ENCODE measurements at regions not wholly inside any gene's neighbourhood (a gene's known extent, or its start where the extent isn't known, plus 50 kb on each side); places are given as distances from the start of the nearest gene placed in this dataset.

DNA sequence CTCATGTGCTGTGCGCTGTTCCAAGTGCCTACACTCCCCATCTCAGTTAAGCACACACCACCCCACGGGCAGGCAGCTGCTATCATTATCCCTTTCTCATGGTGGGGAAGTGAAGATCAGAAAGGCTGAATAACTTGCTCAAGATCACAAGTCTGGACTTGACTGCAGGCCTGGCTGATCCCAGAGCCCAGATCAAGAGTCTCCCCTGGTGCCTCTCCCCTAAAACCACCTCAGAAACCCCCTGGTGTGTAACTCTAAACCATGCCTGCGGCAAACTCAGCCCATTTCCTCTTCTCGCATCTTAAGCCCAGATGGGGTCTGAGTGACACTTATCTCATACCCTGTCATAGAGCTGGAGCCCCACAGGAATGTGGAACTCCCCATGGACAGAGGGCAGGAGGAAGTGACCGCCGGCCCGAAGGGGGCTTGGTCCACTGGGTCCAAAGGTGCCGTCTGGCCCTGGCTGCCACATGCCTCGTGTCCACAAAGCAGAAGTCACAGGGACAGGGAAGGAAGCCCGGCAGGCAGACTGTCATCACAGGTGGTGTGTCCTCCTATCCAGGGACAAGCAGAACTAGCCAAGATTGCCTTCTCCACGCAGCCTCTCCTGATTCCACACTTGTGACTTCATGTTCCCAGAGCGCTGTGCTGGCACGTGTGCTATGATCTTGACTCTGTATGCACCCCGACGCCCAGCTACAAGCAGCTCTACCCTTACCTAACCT is 92.1 kb downstream of the SYF2 start:
- DNase-seq (ENCODE audit: low spot score), result no peak
- Histone ChIP-seq H3K27ac (no peak overlapping the region), H3K4me3 (no peak overlapping the region)
- TF ChIP-seq, protein P1, sequence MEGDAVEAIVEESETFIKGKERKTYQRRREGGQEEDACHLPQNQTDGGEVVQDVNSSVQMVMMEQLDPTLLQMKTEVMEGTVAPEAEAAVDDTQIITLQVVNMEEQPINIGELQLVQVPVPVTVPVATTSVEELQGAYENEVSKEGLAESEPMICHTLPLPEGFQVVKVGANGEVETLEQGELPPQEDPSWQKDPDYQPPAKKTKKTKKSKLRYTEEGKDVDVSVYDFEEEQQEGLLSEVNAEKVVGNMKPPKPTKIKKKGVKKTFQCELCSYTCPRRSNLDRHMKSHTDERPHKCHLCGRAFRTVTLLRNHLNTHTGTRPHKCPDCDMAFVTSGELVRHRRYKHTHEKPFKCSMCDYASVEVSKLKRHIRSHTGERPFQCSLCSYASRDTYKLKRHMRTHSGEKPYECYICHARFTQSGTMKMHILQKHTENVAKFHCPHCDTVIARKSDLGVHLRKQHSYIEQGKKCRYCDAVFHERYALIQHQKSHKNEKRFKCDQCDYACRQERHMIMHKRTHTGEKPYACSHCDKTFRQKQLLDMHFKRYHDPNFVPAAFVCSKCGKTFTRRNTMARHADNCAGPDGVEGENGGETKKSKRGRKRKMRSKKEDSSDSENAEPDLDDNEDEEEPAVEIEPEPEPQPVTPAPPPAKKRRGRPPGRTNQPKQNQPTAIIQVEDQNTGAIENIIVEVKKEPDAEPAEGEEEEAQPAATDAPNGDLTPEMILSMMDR (IDR thresholded peaks at IDR 0.05), result no peak

DNA sequence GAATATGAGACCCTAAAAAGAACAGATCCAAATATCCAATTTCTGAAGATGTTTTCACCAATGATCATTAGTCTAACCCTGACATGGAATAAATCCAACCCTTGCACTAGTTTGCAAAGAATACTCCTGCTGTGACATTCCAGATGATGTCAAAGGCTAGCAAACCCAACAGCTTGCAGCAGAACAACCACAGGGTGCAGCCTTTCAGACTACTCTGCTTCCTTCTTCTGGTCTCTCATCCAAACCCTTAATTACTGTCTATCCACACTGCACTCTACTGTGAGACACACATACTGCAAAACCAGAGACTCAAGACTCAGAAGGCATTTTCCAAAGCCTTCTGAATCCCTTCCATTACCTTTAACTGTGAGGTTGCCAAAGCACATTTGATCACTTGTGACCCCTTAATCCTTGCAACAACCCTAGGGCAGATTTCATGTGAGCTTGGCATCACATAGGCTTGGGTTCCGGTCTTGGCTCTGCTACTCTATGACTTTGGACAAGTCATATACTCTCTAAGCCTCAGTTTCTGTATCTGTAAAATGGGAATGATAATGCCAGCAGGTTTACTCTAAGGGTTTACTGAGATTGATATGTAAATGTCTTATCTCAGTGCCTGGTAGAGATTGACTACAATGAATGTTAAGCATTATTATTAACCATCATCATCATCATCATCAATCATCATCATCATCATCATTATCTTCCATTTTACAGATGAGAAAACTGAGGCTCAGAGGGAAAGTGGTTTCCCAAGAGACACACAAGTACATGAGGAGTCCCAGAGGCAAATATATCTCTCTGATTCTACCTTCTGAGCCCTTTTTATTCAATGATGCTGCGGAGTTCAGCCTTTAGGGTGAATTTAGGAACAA is 94.5 kb downstream of the SYF2 start:
- TF ChIP-seq, protein P1 (IDR thresholded peaks at IDR 0.05), result no peak
- no peak for DNase-seq (ENCODE audit: low spot score)
- H3K27ac ChIP-seq, result no peak overlapping the region
- H3K4me3 ChIP-seq, result no peak overlapping the region

DNA sequence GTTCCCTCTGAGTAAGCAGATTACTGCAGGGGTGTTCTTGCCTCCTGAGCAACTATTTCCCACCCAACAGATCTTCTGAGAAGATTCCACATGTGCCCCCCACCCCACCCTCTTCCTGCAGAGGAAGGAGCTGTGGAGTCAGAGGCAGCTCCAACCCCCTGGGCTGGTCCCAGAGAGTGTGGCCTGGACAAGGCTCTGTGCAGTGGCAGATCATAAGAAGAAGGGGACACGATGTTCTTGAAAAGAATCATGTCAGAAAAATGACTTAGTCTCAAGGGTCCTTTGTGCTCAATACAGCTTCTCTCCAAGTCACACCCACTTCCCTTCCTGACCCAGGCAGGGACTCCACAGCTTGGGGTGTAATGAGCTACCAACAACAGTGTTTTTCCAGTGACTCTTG is 95.2 kb downstream of the SYF2 start:
- DNase-seq (ENCODE audit: low spot score), result no peak
- TF ChIP-seq, protein P1 (IDR thresholded peaks at IDR 0.05), result no peak
- Histone ChIP-seq H3K4me3 (no peak overlapping the region), H3K27ac (no peak overlapping the region)

- TF ChIP-seq, protein P1 (IDR thresholded peaks at IDR 0.05), result no peak
- no peak overlapping the region for H3K4me3 ChIP-seq
- no peak overlapping the region for H3K27ac ChIP-seq
- DNase-seq (ENCODE audit: low spot score), result no peak
Observed at GRCh38 chr1:25135909-25136308, 96.4 kb downstream of the SYF2 start.

DNA sequence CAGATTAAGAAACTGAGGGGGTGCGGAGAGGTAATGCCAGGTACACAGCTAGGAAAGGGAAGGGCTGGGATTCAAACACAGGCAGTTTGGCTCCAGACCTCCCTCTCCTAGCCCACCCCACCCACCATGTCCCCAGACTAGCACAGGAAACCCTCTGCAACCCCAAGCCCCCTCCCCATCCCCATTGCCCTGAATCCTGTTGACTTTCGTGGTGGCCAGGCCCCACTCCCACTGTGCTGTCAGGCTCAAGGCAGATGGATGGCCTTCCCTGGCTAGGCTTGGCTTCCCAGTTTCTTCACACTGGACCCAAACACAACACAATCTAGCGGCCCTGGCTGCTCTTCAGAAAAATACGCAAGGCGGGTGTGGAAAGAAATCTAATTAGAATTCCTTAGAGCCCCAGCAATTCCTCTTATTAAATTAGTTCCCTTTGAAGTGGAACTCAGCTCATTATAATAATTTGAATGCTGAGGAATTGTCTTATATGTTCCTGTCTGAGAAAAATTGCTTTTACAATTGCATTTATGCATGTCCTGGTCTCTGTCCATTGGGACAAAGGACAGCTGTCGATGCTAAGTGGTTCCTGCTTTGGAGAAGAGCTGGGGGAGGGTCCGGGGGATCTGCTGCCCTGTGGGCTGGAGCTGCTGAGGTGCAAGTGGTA is 97.4 kb downstream of the SYF2 start:
- TF ChIP-seq, protein P1 (IDR thresholded peaks at IDR 0.05), result no peak
- no peak overlapping the region for H3K27ac ChIP-seq
- H3K4me3 ChIP-seq, result no peak overlapping the region
- DNase-seq (ENCODE audit: low spot score), result no peak

DNA sequence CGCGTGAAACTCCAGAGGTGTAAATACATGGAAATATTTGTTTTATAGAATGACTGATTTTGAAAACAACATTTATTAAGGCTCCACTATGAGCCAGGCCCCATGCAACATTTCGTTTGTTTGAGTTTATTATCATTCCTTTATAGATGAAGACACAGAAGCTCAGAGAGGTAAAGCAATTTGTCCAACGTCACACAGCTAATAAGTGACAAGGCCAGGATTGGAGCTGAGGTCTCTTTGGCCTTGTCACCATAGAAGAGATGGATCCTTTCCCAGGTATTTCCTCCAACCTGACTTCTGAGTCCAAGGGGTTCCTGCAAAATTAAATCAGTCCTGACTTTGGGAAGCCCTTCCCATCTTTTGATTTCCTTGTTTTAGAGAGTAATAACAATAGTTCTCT is 98.0 kb downstream of the SYF2 start:
- no peak overlapping the region for H3K27ac ChIP-seq
- TF ChIP-seq, protein P1 (IDR thresholded peaks at IDR 0.05), result no peak
- H3K4me3 ChIP-seq, result no peak overlapping the region
- no peak for DNase-seq (ENCODE audit: low spot score)
